ENCODE measurements at regions not wholly inside any gene's neighbourhood (a gene's known extent, or its start where the extent isn't known, plus 50 kb on each side); places are given as distances from the start of the nearest gene placed in this dataset.

DNA sequence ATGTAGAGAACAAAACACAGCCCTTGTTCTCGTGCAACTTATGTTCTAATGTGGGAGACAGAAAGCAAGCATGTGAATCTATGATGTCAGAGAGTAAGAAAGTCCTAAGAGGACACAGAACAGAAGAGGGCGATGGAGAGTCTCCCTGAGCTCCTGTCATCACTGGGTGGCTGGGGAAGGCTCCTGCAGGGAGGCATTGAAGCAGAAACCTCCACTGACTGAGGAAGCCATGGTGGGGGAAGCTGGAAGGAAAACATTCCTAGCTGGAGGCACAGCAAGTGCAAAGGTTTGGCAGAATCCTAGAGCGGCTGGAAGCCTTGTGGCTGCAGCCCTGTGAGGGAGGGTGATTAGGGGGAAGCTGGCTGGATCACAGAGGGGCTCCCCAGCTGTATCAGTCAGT, 248.0 kb downstream of the CDH26 start:
- no peak for TF ChIP-seq POLR2A (IDR thresholded peaks at IDR 0.05)
- TF ChIP-seq, protein P1, sequence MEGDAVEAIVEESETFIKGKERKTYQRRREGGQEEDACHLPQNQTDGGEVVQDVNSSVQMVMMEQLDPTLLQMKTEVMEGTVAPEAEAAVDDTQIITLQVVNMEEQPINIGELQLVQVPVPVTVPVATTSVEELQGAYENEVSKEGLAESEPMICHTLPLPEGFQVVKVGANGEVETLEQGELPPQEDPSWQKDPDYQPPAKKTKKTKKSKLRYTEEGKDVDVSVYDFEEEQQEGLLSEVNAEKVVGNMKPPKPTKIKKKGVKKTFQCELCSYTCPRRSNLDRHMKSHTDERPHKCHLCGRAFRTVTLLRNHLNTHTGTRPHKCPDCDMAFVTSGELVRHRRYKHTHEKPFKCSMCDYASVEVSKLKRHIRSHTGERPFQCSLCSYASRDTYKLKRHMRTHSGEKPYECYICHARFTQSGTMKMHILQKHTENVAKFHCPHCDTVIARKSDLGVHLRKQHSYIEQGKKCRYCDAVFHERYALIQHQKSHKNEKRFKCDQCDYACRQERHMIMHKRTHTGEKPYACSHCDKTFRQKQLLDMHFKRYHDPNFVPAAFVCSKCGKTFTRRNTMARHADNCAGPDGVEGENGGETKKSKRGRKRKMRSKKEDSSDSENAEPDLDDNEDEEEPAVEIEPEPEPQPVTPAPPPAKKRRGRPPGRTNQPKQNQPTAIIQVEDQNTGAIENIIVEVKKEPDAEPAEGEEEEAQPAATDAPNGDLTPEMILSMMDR (IDR thresholded peaks at IDR 0.05): no peak

Measured in uterus (tissue), 2 donors.